ENCODE measurements at regions not wholly inside any gene's neighbourhood (a gene's known extent, or its start where the extent isn't known, plus 50 kb on each side); places are given as distances from the start of the nearest gene placed in this dataset.

DNA sequence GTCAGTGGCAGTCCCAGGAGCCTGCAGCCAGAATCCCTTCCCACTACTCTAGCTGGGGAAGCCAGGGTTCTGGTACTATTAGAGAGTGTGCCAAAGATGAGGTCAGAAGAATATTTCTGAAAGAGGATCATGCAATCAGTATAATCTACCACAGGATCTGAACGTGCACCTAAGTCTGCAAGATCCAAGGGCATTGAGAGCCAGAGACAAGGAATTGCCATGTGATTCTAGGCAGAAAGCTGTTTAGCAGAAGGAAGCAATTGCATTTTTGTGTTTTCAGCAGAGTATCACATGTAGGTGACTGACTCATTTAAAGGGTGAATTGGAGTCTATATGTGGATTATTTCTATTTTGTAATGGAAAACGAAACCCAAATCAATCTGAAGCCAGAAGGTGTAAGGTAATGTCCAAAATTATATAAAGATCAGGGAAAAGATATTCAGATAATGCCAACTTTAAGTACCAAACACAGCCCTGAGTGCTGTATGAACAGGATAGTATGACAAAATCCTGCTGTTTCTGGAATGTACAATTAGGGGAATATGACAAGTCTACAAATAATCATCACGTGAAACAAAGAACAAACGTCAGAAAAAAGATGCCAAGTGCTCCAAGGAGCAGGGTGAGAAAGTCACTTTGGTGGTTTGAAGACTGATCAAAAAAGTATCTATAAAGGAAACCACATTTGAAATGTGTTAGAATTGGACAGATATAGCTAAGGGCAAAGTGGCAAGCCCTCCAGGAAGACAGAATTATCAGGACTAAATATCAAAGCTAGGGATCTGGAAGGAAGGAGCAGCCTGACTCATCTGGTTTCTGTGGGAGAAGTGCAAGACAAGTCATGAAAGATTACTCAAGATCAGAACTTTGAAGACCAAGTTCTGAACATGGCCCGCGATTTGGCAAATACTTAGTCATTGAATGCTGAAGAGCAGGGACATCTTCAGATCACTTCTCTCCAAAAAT lies 1036.6 kb downstream of the NTRK3 start:
- DNase-seq: no peak

DNA sequence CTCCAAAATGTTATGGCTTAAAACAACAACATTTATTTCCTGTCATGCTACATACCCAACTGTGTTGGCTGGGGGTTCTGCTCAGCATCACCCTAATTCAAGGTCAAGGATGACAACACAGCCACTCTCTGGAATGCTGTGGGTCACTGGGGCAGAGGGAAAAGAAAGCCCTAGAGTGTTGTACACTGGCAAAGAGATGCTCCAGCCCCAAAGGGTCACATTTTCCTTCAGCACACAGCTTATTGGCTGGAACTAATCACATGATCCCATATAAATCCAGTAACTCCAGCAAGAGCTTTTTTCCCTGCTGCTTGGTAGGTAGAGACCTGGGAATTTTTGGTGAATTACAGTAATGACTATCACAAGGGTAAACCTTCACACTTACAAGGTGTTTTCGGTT lies 1041.4 kb downstream of the NTRK3 start:
- no peak for DNase-seq

DNA sequence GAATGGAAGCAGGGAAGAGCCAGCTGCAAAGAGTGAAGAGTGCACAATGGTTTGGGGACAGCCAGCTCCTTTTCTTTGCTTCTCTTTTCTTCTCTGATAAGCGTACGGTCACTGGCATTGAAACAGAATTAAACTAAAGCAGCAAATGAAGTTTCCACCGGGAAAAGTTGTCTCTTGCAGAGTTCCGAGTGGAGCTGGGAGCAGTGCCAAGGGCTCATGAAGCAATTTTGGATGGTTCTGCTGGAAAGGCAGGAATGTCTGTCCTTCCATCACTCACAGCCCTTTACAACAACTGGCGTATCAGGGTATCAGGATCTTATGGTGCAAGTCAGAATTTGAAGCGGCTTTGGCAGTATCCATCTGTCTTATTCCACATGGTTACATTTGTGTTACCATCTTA lies 1042.9 kb downstream of the NTRK3 start:
- no peak for DNase-seq

DNA sequence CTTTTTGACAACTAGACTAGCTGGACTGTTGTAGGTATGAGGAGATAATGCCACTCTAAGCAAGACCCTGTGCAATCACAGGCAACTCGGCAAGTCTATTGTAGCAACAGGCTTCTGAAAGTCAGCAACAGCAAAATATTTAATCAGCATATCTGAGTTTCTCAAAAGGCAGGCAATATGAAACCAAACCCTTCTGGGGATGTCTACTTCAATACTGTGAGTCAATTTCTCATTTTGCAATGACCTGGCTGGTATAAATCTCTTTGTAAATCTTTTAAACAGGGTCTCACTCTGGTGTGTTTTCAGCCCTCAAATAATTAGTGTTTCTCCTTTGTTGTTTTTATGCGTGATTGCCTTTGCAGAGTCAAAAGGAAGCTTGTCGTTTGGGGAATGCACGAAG lies 1044.5 kb downstream of the NTRK3 start:
- DNase-seq: no peak

DNA sequence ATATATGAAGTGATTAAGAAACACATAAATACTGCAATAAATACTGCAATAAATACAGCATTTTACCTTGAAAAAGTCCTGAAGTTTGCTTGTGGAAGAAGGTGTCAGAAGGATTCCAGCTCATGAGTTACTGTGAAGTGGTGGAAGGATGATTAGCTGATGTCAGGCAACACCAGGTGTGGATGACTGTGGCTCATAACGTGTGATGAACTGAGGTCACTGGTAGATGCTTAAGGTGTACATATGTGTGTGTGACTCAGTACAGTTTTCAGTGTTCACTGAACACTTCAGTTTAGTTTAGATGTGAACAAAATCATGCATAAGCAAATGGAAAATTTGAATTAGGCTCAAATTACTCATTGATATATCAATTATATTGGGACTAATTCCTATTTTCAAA lies 1045.0 kb downstream of the NTRK3 start:
- DNase-seq: no peak

DNA sequence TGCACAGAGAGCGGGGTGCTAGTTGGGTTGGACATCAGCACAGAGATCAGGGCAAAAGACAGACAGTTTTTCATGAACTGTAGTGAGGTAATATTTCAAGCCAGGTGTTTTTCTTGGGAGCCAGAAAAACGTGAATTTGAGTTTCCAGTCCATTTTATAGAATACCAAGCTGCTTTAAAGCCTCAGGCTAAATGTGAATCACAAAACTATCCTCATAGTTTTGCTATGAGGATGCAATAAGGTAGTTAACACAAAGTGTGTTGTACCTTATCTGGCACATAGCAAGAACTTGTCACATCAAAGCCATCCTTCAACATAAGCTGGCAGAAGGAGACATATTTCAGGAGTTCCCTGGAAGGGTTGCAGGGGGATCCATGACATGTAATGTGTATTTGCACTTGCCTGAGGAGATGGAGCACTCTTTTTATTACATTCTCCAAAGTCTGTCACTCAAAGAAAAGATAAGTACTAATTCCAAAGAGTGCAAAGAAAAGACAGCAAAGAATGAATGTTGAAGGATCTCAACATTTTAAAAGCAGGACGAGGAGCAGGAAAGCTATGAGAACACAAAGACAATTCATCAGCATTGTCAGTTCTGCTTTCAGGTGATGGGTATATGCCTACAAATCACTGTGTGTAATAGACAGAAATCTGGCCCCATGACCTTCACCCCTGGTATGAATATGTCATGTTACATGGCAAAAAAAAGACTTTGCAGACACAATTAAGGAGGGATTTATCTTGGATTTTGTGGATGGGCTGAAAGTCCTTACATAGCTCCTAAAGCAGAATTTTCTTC lies 1046.4 kb downstream of the NTRK3 start:
- DNase-seq: no peak

DNA sequence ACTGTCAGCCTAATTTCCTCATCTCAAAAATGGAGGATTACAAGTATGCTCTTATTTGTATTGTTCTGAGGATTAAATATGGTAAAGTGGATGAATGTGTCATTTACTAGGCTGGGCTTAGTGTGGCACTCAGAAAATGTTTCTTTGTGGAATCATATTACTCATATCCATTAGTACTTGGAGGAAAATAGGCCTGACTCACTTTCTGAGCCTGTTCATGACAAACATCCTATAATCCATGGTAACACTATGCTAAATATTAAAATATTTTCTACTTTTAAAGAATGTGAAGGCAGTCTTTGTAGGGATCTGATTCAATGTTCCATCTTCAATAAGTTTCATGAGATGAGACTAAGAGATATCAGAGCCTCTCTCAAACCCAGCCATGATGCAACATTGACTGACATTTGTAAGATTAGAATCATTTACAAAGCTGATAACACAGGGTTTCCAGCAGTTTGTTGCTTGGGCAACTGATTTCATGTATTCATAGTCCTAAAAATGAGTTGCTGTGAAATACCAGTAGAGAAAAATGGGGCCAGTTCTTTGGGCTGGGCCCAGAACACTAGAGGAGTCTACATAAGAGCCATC lies 1048.5 kb downstream of the NTRK3 start:
- DNase-seq: no peak

DNA sequence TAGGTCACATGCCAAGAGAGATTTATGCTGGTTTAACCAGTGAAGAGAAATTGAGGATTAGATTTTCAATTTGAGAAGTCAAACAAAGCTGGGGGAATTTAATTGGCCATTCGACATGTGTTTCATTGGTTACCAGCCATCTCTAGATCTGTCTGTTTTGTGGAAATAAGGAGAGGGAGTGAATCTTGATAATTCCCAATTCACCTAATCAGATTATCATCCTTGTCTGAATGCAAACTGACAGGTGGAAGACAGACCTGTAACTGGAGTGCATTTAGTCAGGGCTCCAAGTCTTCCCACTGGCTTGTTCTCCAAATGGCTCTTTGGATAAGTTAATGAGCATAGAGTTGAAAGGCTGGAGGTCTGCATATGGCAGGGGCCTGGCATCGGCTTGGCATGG lies 1049.3 kb downstream of the NTRK3 start:
- no peak for DNase-seq

DNA sequence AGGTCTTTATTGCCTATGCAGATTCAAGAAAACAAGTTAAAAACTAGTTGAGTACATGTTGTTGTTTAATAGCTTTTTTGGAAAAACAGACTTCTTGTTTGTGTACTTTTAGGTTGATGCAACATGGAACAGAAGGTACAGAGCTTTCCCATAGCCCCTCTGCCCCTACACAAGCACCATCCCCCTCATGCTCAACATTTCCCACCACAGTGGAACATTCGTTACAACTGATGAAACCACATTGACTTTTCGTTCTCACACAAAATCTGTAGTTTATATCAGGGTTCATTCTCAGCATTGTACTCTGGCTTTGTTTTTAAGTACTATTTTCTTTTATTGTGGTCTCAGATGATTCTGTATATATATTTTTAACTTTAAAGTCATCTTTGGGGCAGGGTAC lies 1054.6 kb downstream of the NTRK3 start:
- no peak for DNase-seq

DNA sequence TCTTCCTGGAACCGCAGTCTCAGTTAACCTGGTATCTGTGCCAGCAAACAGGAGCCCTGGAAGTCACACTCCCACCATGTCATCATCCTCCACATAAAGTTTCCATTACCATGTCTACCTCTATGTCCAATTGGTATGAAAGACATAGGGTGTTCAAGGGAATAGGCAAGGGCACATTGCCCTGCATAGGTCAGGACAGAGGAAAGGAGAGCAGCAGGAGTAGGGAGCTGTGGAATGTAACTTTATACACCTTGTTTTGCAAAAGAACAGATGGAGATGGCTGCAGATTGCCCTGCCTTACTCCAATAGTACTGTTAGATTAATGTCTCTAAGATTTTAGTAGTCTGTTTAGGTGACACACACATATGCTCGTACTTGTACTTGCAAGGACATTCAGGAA lies 1056.4 kb downstream of the NTRK3 start:
- no peak for DNase-seq

DNA sequence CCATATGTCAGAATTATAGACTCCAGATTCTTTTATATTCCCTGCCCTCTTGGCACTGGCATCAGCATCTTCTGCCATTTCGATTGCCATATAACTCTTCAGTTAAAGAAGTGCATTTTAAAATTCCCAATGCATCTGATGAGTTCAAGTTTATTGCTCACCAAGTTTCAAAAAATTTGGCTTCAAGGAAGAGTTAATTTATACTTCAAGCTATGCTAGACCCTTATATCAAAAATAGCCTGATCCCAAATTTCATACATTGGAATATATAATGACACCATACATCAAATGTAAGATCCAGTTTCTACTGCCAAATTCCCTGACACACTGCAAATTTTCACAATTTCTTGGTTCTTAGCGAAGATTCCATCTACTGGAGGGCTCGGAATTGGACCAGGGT lies 1058.6 kb downstream of the NTRK3 start:
- no peak for DNase-seq

DNA sequence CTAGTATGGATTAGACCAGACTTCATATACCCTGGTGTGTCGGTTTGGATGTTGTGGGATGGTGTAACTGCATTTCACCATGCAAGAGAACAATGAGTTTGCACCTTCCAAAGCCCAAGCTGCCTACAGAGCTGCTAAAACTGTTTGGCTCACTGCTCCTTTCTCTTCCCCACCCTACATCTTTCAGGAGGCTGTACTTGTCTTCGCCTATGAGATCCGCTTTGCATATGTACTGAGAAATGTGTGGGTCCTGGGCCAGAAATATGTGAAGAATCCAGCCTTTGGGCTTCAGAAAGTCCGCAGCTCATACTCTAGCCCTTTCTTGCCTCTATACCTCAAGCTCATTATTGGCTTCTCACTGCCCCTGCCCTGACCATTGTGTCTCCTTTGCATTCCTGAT lies 1060.0 kb downstream of the NTRK3 start:
- no peak for DNase-seq

DNA sequence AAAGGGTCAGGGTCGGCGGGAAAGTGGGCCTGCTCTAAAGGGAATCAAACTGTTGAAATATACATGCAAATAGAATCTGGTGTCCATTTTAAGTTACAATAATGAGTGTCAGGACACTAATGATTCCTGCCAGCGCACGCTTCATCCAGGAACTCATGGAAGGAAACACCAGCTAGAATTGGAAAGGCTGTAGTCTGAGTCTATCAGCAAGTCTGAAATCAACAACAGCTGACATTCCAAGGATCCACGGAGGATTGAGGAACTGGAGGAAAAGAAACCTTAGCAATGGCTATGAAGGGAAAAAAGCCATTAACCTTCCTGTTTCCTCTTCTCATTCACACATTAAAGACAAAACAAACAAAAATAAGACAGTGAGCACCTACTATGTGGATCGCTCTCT lies 1063.1 kb downstream of the NTRK3 start:
- no peak for DNase-seq

DNA sequence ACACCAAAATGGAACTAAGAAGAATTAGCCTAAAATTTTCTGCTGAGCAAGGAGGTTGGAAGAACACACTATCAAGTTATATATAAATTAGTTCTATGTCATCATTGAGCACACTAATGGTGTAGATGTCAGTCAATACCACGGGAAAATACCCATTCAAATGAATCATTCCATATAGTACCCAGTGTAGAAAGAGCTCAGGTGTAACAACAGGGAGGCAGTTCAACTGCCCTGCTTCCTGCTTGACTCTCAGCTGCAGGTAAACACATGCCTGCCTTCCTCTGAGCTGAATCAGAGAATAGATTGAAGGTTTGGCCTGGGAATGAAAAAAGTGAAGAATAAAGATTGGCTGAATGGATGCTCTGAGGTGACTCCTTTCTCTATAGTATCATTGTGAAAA lies 1088.0 kb downstream of the AGBL1 start:
- no peak for DNase-seq

DNA sequence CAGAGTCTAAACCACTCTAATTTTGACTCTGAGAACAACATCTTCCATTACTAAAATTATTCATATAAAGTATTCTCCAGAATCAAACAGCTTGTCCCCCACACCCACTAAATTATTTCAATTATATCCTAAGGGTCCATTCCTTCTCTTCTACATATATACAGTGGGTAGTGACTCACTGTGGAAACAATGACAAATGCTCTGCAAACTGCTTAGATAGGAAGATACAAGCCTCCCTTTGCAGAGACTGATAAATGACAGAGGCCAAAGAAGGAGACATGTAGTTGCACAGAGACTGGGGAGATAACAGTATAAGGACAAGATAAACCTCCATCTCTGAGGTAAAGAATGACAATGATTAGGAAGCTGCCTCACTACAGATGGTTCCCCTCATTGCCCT lies 1087.4 kb downstream of the AGBL1 start:
- no peak for DNase-seq

DNA sequence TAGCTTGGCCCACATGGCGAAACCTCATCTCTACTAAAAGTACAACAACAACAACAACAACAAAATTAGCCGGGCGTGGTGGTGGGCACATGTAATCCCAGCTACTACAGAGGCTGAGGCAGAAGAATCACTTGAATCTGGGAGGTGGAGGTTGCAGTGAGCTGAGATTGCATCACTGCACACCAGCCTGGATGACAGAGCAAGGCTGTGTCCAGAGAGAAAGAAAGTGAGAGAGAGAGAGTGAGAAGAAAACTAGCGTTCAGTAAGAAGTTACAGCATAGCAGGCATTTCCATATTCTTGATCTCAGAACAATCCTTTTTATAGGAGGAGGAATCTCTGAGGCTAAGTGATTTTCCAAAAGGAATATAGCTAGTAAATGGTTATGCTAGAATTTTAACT lies 1076.1 kb downstream of the AGBL1 start:
- no peak for DNase-seq

DNA sequence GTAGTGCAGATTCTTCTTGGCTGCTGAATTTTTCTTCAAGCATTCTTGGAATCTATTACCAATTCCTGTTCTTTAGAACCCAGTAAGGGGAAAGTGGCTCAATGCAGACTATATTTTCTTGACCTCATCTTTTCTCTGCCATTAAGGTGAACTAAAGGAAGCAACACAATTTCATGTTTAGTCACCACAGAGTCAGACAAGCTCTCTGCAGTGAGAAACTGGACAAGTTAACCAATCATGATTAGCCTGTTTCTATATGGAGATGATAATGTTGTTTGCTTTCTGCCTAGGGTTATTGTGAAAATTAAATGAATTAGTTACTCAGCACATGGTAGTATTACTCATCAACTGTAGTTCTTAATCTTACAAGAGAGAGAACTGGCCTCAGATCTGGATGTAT lies 1075.1 kb downstream of the AGBL1 start:
- DNase-seq: no peak

DNA sequence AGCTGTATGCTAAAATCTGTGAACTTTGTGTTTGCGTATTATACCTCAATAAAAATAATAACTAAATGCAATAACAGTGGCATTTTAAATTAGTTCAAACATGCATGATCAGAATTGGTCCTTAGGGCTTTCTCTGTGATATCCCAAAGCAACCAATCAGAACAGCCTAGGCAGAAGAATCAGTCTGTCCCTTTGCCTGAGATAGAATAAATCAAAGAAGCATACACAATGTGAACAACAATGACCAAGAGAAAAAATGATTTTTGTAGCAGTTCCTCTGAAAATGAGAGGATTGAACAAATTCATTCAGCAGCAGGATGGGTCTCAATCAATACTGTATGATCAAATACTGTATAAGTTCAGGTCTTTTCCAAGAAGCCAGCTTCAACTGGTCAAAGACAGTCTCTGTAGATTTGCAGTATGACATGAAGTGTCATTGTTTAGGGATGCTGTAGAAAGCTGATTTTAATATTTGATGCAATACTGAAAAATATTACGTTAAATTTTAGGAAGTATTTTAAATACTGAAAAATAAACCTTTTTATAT lies 1071.6 kb downstream of the AGBL1 start:
- DNase-seq: no peak

DNA sequence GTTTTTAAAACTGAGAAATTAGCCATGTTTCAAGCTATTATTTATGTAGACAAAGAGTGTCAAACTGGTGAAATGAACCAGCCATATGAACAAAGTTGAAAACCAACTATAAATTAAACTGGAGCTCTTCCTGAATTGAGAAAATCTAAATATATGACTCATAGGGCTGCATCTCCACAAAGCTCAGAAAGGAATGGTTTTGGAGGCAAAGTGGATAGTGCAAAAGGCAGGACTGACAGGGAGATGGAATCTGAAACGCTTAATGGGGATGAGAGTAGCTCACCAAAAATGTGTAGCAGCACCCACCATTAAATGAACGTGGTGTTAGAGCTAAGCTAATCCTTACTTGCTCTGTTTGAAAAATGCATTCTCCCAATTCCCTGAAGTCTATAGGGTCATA lies 1066.0 kb downstream of the AGBL1 start:
- DNase-seq: no peak

DNA sequence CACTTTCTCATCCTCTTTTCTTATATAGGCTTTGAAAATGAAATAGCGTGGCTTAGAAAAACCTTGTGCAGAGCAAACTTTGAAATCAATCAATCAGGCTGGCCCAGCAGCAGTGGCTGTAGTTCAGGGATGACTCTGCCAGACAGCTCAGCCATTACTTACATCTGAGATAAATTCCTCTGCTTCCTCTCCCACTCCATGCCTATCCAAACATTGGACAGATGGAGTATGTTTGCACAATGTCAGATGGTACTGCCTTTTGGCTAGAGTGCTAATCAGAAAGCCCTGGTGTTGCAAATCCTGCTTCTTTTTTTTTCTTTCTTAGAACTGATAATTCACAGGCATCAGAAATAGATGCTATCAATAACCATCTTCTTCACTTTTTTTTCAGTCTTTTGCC lies 1065.1 kb downstream of the AGBL1 start:
- DNase-seq: no peak

DNA sequence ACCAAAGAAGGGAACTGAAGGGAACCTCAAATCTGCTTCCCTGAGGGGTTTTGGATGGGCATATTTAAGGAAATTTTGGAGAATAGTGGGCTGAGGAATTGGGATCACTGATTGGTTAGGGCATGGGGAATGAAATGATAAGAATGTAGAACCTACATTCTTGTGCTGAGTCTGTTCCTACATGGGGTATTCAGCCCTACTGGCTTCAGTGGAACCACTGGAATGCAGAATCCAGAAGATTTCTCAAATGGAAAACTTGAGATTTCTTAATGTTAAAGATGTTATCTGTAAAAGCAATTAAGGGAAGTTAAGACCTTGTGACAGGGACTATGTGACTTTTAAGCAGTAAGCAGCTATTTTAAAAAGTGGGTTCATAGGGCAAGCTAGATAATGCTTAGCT lies 1062.4 kb downstream of the AGBL1 start:
- DNase-seq: no peak

DNA sequence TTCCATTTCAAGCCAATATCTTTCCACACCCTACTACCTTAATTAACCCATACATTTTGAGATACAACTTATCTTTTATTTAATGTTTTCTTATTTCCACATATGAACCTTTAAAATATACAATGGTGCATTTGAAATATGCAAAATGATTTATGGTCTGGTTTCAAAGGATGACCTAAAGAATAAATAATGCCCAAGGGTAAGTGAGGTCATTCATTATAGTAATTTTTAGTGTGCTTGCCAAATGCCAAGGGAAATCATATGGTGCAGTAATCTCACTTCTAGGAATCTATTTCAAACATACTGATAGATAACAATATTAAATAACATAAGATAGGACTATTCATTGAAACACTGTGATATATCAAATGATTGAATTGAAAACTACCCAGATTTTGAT lies 1055.4 kb downstream of the AGBL1 start:
- DNase-seq: no peak

DNA sequence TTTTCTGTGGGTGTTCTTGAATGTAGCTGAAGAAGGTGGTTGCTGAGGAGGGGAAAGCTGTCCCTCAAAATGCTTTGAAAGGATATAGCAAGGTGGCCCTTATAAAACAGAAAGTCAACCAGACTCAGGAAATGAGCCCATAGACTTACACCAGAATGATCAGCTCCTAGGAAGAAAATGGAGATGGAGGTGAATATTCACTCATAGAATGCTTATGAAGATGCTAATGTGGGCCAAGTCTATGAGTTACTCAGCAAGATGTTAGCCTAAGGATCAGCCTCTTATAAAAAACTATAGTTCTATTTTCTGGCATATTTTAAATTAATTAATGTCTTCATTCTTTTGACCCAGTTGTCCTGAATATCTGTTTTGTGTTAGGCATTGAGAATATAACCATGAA lies 1054.0 kb downstream of the AGBL1 start:
- no peak for DNase-seq

DNA sequence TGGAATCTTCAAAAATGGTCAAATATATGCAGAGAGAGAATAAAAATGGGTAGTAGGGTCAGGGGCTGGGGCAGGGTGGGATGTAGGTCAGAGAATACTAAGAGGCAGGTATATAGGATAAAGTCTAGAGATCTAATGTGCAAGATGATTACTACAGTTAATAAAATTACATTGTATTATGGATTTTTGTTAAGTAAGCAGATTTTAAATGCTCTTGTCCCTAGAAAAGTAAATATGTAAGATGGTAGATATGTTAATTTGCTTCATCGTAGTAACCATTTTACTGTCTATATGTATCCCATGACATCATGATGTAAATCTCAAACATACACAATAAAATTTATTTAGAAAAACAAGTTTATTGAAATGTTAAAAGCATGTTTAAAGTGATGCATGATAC lies 1051.4 kb downstream of the AGBL1 start:
- DNase-seq: no peak
